GM19324 (cell line): ENCODE measurements at regions not wholly inside any gene's neighbourhood (a gene's known extent, or its start where the extent isn't known, plus 50 kb on each side); places are given as distances from the start of the nearest gene placed in this dataset.
"Not testable (repeated sequence)": the region's sequence is repeated elsewhere in the genome, so short reads cannot be mapped to it uniquely, and the experiment has no call there.

Experiments
- ATAC-seq: cut with Tn5 transposase; IDR thresholded peaks from one replicate; pipeline ENCODE4 v1.9.1; 2021; ENCODE audit warnings: mild to moderate bottlenecking, moderate library complexity; ENCODE audit not compliant: unreplicated experiment, low FRiP score

- no peak for ATAC-seq
Measured at GRCh38 chr9:738209-738915, 103.1 kb upstream of the DMRT1 start.

GRCh38 chr9:739362-739761 is 102.1 kb upstream of the DMRT1 start:
- ATAC-seq = no peak

GRCh38 chr9:740221-740620 is 101.3 kb upstream of the DMRT1 start:
- no peak for ATAC-seq

GRCh38 chr9:742104-742503 is 99.4 kb upstream of the DMRT1 start:
- no peak for ATAC-seq

GRCh38 chr9:742914-743589 is 98.4 kb upstream of the DMRT1 start:
- ATAC-seq = no peak

GRCh38 chr9:744046-744712 is 97.3 kb upstream of the DMRT1 start:
- no peak for ATAC-seq

GRCh38 chr9:744790-745484 is 96.6 kb upstream of the DMRT1 start:
- no peak for ATAC-seq

- ATAC-seq = no peak
Measured at GRCh38 chr9:745761-746380, 95.6 kb upstream of the DMRT1 start.

- ATAC-seq = no peak
Measured at GRCh38 chr9:746661-747434, 94.6 kb upstream of the DMRT1 start.

GRCh38 chr9:747567-747966 is 93.9 kb upstream of the DMRT1 start:
- no peak for ATAC-seq

GRCh38 chr9:748861-749497 is 92.5 kb upstream of the DMRT1 start:
- no peak for ATAC-seq

- ATAC-seq = no peak
Measured at GRCh38 chr9:749716-750115, 91.8 kb upstream of the DMRT1 start.

GRCh38 chr9:750249-750967 is 91.1 kb upstream of the DMRT1 start:
- peak; percentile 15 for ATAC-seq

GRCh38 chr9:751137-752051 is 90.1 kb upstream of the DMRT1 start:
- peak; percentile 60 for ATAC-seq

GRCh38 chr9:752201-752600 is 89.3 kb upstream of the DMRT1 start:
- ATAC-seq = no peak

GRCh38 chr9:752681-753200 is 88.8 kb upstream of the DMRT1 start:
- ATAC-seq = no peak

GRCh38 chr9:753734-754133 is 87.8 kb upstream of the DMRT1 start:
- not testable (repeated sequence) for ATAC-seq
